WI38 (cell line): ENCODE measurements at regions not wholly inside any gene's neighbourhood (a gene's known extent, or its start where the extent isn't known, plus 50 kb on each side); places are given as distances from the start of the nearest gene placed in this dataset.

Experiments used
- H3K4me3 ChIP-seq: 2 replicates; pipeline ENCODE4 v1.5.1; 2011; ENCODE audit warnings: low read depth, mild to moderate bottlenecking, control low read depth, low read length
- TF ChIP-seq, protein P1 (sequence below): IDR thresholded peaks from 2 replicates; pipeline ENCODE4 v1.5.1; 2012; ENCODE audit warnings: low read depth, mild to moderate bottlenecking, control low read depth, low read length

DNA sequence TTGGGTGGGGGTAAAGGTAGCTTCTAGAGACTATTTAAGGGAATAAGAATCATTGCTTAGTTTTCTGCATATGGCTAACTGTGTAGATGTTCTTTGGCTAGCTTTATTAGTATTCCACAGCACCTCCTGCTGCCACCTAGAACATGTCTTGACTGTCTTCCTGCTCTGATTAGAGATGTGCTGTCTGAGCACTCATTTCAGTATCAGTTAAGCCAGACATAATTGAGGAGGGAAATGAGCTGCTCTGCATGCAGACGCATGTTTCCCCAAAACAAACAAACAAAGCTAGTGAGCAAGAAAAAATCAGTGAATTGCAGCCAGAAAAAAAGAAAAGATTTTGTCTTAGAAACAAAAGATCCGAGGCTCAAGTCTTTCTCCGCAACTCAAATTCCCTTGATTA, 402.2 kb downstream of the AASDHPPT start:
- TF ChIP-seq, protein P1, sequence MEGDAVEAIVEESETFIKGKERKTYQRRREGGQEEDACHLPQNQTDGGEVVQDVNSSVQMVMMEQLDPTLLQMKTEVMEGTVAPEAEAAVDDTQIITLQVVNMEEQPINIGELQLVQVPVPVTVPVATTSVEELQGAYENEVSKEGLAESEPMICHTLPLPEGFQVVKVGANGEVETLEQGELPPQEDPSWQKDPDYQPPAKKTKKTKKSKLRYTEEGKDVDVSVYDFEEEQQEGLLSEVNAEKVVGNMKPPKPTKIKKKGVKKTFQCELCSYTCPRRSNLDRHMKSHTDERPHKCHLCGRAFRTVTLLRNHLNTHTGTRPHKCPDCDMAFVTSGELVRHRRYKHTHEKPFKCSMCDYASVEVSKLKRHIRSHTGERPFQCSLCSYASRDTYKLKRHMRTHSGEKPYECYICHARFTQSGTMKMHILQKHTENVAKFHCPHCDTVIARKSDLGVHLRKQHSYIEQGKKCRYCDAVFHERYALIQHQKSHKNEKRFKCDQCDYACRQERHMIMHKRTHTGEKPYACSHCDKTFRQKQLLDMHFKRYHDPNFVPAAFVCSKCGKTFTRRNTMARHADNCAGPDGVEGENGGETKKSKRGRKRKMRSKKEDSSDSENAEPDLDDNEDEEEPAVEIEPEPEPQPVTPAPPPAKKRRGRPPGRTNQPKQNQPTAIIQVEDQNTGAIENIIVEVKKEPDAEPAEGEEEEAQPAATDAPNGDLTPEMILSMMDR = no peak
- H3K4me3 ChIP-seq = no peak overlapping the region

DNA sequence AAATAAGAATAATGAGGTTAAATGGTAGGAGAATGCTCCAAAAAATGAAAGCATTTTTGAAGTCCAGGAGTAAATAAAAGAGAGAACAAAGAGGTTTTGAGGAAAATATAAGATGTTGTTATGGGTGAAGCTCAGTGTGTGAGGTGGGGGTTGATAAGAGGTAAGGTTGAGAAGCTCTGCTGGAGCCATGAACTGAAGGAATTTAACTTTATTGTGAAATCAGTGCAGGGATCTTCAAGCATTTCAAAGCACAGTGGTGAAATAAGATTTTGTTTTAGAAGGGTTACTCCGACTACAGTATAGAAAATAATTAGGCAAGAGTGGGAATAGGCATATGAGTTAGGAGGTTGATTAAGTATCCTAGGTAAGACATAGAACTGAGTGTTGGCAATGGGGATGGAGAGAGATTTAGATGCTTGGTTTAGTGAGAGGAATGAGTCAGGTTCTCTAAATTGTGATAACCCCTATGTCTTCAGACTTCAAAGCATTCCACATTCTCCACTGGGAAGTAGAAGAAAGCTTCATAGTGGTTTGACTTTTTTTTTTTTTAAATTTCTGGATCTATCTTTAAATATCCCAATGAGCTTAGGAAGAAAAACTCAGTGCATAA, 403.2 kb downstream of the AASDHPPT start:
- TF ChIP-seq, protein P1 = no peak
- H3K4me3 ChIP-seq = no peak overlapping the region

DNA sequence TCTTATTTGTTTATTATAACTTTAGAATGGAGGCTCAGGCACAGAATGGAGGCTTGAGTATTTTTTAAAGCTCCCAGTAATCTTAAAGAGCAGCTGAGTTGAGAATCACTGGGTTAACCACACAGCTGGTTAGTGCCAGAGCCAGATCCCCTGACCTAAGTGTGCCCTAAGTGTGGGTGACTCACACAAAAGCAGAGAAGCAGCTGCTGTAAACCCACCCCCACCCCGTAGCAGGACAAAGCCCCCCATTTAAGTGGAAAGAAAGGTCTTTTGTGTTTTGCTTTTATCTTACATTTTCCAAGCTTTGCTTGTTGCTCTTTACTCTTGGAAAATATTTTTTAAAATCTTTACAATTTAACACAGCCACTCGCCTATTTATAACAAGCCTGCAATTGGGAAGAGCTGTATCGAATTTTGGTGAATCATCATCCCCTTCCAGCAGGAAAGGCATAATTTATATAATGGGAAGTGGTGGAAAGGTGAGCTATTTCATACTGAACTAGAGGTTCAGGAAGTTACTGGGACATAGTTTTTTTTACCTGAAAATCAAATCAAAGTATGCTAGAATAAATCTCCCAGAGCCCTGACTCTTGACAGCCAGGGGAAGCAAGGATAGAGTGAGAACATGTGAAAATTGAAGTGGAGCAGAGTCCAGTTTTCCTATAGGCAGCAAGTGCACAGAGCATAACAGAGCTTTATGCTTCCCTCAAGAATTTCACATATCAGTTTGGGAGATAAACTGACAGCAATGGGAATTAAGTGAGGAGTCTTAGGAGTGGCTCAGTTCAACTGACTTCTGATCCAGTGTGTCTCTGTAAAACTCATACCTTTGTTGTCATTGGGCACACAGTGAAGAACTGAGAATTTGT, 405.7 kb downstream of the AASDHPPT start:
- TF ChIP-seq, protein P1 = no peak
- no peak overlapping the region for H3K4me3 ChIP-seq

DNA sequence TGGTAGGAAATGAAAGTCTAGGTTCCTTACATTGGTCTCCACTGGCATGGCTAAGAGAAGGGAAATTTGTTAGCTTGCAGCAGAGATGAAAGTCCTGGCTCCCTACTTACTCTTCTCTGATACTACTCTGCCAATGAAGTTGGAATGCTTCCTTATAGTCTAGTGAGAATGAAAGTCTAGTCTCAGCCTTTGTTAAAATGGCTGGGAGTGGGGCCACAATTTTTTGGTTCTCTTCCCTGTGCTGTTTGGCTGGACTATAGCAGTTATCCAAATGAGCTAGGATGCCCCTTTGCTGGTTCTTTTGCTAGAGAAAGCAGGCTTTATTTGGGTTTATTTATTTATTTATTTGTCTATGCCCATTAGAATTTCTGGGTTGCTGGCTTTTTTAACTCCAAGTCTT, 414.3 kb downstream of the AASDHPPT start:
- H3K4me3 ChIP-seq = no peak overlapping the region
- TF ChIP-seq, protein P1 = no peak

DNA sequence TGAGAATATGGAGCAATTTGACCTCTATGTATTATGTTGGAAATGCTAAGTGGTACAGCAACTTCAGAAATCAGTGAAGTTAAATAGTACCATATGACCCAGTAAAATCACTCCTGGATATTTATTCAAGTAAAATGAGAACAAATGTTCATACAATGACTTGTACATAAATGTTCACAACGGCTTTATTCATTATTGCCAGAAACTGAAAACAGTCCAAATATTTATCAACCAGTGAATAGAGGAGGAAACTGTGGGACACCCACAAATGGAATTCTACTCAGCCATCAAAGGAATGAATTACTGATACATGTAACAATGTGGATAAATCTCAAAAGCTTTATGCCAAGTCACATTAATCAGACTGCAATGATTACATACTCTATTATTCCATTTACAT, 416.3 kb downstream of the AASDHPPT start:
- H3K4me3 ChIP-seq = no peak overlapping the region
- TF ChIP-seq, protein P1 = no peak

DNA sequence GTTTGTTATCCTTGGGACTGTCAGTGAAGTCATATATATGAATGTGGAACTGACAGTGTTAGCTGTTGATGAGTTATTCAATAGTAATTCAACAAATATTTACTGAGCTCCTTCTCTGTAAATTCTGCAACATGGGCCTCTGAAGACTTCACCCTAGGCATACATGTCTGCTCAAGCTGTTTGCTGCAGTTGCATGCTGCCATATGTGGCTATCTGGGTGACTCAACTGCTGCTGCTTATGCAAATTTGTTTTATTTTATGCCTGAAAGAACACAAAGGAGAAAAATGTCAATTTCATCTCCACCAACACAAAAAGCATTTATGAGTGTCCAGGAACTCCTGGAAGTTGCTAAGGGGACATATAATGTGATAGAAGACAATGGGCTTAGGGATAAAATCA, 417.6 kb downstream of the AASDHPPT start:
- H3K4me3 ChIP-seq = no peak overlapping the region
- TF ChIP-seq, protein P1 = no peak

DNA sequence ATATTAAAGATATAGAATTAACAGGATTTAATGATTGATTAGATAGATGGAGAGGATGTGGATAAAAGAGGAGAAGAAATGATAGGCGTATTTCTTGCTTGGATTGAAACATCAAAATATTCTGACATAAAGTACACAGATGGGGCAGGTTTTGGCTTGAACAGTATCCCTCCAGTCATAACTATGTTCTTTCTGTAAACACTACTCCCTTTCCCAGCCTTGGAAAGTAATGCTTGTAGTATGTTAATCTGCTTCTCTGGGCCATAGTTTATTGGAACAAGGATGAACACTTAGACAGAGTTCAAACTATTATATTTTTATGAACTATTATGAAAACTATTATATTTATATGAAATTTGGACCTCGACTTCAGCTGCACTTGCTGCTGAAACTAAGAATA, 419.2 kb downstream of the AASDHPPT start:
- TF ChIP-seq, protein P1 = no peak
- H3K4me3 ChIP-seq = no peak overlapping the region
